B cell (primary cell): ENCODE measurements at regions not wholly inside any gene's neighbourhood (a gene's known extent, or its start where the extent isn't known, plus 50 kb on each side); places are given as distances from the start of the nearest gene placed in this dataset.

Experiments used
- ATAC-seq: fragments of 200-7000 bp; cut with Tn5 transposase; one replicate; pipeline ENCODE4 v1.10.0; 2021; ENCODE audit warnings: low read depth, mild to moderate bottlenecking, moderate number of reproducible peaks, moderate library complexity
- CTCF ChIA-PET: fragments of 350-600 bp; sonication (Branson Sonifier 250); formaldehyde crosslinking; loops from one replicate; lab custom pipeline; 2021; ENCODE audit warnings: antibody characterized with exemption, inconsistent platforms; lab: Charles Lee
- POLR2A ChIA-PET: fragments of 350-600 bp; sonication (Branson Sonifier 250); formaldehyde crosslinking; loops from one replicate; lab custom pipeline; 2021; ENCODE audit warnings: antibody characterized with exemption; lab: Charles Lee
- DNase-seq: peaks from one replicate; pipeline ENCODE4 v3.0.0; 2013
- H2AFZ ChIP-seq: 2 replicates; pipeline ENCODE4 v1.6.1; 2012; ENCODE audit warnings: mild to moderate bottlenecking, low read depth, low read length; ENCODE audit not compliant: insufficient read depth, poor library complexity, severe bottlenecking
- H3K27ac ChIP-seq, 2 donors: 1 replicate in 1 of 2; 2 replicates in 1 of 2; pipeline ENCODE4 v1.5.1; 2012 to 2013; ENCODE audit warnings: low read length in 2 of 2, mild to moderate bottlenecking in 2 of 2, moderate library complexity in 1 of 2
- H3K27me3 ChIP-seq, 4 experiments: fragments of 200-600 bp in 1 of 4; sonication (generic) in 1 of 4; replicated peaks in 1 of 4; 1 replicate in 2 of 4; 2 replicates in 2 of 4; pipeline versions ENCODE4 v1.6.1 to v1.7.0; 2013 to 2016; ENCODE audit warnings: low read length in 3 of 4, mild to moderate bottlenecking in 2 of 4, mixed read lengths in 1 of 4, moderate library complexity in 1 of 4; ENCODE audit not compliant: insufficient read depth in 4 of 4, control insufficient read depth in 3 of 4; ENCODE audit errors: control extremely low read depth in 1 of 4
- H3K36me3 ChIP-seq, 2 experiments: replicated peaks in 1 of 2; 1 replicate in 1 of 2; 2 replicates in 1 of 2; pipeline versions ENCODE4 v1.6.1 to v1.7.1; 2013; ENCODE audit warnings: low read length in 1 of 2; ENCODE audit not compliant: insufficient read depth in 2 of 2, control insufficient read depth in 1 of 2; ENCODE audit errors: control extremely low read depth in 1 of 2, extremely low read depth in 1 of 2
- H3K4me1 ChIP-seq, 2 donors: fragments of 200-600 bp in 1 of 2; sonication (generic) in 1 of 2; 1 replicate in 1 of 2; 2 replicates in 1 of 2; pipeline versions ENCODE4 v1.5.1 to v1.6.1; 2013 to 2017; ENCODE audit warnings: low read length in 2 of 2; ENCODE audit not compliant: control insufficient read depth in 2 of 2, insufficient read depth in 2 of 2
- H3K4me2 ChIP-seq: replicated peaks from 2 replicates; pipeline ENCODE3; 2012; ENCODE audit warnings: mild to moderate bottlenecking, low read depth, low read length; ENCODE audit not compliant: poor library complexity, severe bottlenecking
- H3K4me3 ChIP-seq, 5 experiments: fragments of 200-600 bp in 1 of 5; sonication (generic) in 1 of 5; 1 replicate in 3 of 5; 2 replicates in 2 of 5; pipeline versions ENCODE4 v1.5.1 to v1.7.0; 2011 to 2016; ENCODE audit warnings: low read length in 4 of 5, mild to moderate bottlenecking in 4 of 5, low read depth in 2 of 5, control low read depth in 1 of 5, moderate library complexity in 1 of 5; ENCODE audit not compliant: insufficient read depth in 1 of 5; ENCODE audit errors: control extremely low read depth in 1 of 5, extremely low read depth in 1 of 5
- H3K79me2 ChIP-seq: fragments of 200-600 bp; sonication (generic); one replicate; pipeline ENCODE4 v1.6.0; 2016; ENCODE audit warnings: low read length; ENCODE audit not compliant: control insufficient read depth, insufficient read depth
- H3K9ac ChIP-seq: fragments of 200-600 bp; sonication (generic); 2 replicates; pipeline ENCODE4 v1.6.1; 2017; ENCODE audit warnings: mild to moderate bottlenecking, low read length, moderate library complexity
- H3K9me3 ChIP-seq, 3 donors: one replicate each; pipeline versions ENCODE4 v1.6.1 to v1.7.1; 2013; ENCODE audit warnings: low read length in 2 of 3; ENCODE audit not compliant: control insufficient read depth in 2 of 3, insufficient read depth in 1 of 3; ENCODE audit errors: control extremely low read depth in 1 of 3
- H4K20me1 ChIP-seq: 2 replicates; pipeline ENCODE4 v1.6.0; 2012; ENCODE audit warnings: mild to moderate bottlenecking, low read length; ENCODE audit not compliant: insufficient read depth, control insufficient read depth, poor library complexity, severe bottlenecking
- H3K27ac Mint-ChIP-seq: one replicate; pipeline ENCODE4 v1.8.0; 2021; ENCODE audit warnings: mixed read lengths
- H3K27me3 Mint-ChIP-seq: one replicate; pipeline ENCODE4 v1.8.0; 2021; ENCODE audit warnings: mixed read lengths
- H3K4me1 Mint-ChIP-seq: one replicate; pipeline ENCODE4 v1.8.0; 2021; ENCODE audit warnings: mixed read lengths
- H3K4me3 Mint-ChIP-seq: one replicate; pipeline ENCODE4 v1.8.0; 2021; ENCODE audit warnings: mixed read lengths
- H3K9me3 Mint-ChIP-seq: one replicate; pipeline ENCODE4 v1.8.0; 2022; ENCODE audit warnings: mixed read lengths; ENCODE audit not compliant: insufficient read depth
- EZH2 ChIP-seq: IDR thresholded peaks from 2 replicates; pipeline ENCODE4 v1.6.1; 2012; ENCODE audit warnings: borderline replicate concordance, low read depth, mild to moderate bottlenecking, moderate library complexity, low read length; ENCODE audit not compliant: insufficient read depth, poor library complexity, severe bottlenecking
- WGBS: methylation state at CpG from one replicate; pipeline ENCODE4 v1.1.5; 2013; ENCODE audit warnings: missing lambda C conversion rate; ENCODE audit not compliant: insufficient coverage; 5-methylcytosine and 5-hydroxymethylcytosine counted together
- intact Hi-C: fragments of 100-400 bp; cut with micrococcal nuclease; formaldehyde crosslinking; loops from one replicate; pipeline ENCODE4 v1.10.0; 2022
- TF ChIP-seq, protein P1 (sequence below): fragments of 200-600 bp; IDR thresholded peaks from one replicate; pipeline ENCODE4 v1.8.0; 2022; ENCODE audit warnings: antibody characterized with exemption, mild to moderate bottlenecking

DNA sequence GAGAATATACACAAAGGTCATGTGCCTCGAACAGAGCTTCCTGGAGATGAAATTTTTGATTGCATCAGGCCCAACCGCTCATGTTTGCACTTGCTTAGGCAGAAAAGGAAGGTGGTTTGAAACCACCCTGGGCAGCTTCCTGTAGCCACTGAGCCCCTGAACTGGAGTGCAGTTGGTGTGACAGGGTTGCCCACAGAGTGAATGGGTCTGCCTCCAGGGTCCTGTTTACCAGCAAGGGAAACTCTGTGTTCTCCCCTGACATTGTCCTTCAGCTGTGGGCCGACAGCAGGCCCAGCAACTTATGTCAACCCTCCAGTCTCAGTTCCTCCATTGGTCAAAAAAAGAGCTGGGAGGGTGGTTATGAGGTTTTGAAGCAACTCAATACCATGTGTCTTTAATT is 289.6 kb downstream of the KIF4B start:
- WGBS, result 31% methylated on average over 2 of the region's 3 CpGs

DNA sequence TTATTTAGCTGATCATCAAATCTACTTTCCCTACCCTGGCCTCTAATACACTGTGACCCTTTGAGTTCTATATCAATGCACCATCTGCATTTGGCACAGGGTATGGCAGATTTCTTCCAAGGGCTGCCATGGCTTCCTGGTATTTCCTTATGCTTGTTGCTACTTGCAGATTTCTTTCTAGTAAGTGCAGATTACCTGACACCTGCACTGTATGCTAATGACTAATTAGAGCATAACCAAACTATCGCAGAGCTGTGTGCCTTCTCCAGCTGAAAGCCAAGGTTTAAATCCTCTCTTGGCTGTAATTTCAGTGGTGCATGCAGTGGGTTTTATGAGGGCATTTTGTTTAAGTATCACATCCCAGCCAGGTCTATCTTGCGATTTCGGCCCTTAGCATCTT is 293.7 kb downstream of the KIF4B start:
- intact Hi-C loops, result no loop called here
- ATAC-seq (no peak), DNase-seq (no peak)
- H3K9me3 Mint-ChIP-seq, result no peaks in the 10 kb centered on the region
- ChIA-PET CTCF (no interaction called here), POLR2A (no interaction called here)
- Histone ChIP-seq H3K4me3 (no peak overlapping the region), H4K20me1 (no peaks in the 10 kb centered on the region), H3K4me2 (no peak overlapping the region), H3K9me3 (no peaks in the 10 kb centered on the region), H3K36me3 (no peaks in the 10 kb centered on the region), H3K4me1 (no peaks in the 10 kb centered on the region), H3K79me2 (no peaks in the 10 kb centered on the region), H3K9ac (no peak overlapping the region), H3K27me3 (no peaks in the 10 kb centered on the region), H3K27ac (no peak overlapping the region), H2AFZ (no peak overlapping the region)
- H3K4me3 Mint-ChIP-seq, result no peak overlapping the region
- 100% methylated on average over 2 of the region's 3 CpGs for WGBS
- no peaks in the 10 kb centered on the region for H3K27me3 Mint-ChIP-seq
- H3K27ac Mint-ChIP-seq, result no peak overlapping the region
- TF ChIP-seq, protein P1, sequence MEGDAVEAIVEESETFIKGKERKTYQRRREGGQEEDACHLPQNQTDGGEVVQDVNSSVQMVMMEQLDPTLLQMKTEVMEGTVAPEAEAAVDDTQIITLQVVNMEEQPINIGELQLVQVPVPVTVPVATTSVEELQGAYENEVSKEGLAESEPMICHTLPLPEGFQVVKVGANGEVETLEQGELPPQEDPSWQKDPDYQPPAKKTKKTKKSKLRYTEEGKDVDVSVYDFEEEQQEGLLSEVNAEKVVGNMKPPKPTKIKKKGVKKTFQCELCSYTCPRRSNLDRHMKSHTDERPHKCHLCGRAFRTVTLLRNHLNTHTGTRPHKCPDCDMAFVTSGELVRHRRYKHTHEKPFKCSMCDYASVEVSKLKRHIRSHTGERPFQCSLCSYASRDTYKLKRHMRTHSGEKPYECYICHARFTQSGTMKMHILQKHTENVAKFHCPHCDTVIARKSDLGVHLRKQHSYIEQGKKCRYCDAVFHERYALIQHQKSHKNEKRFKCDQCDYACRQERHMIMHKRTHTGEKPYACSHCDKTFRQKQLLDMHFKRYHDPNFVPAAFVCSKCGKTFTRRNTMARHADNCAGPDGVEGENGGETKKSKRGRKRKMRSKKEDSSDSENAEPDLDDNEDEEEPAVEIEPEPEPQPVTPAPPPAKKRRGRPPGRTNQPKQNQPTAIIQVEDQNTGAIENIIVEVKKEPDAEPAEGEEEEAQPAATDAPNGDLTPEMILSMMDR, result no peak
- H3K4me1 Mint-ChIP-seq, result no peaks in the 10 kb centered on the region

More for the DNA sequence above, 289.6 kb downstream of the KIF4B start:
- H3K79me2 ChIP-seq, result no peaks in the 10 kb centered on the region
- Mint-ChIP-seq H3K27ac (no peak overlapping the region), H3K4me3 (no peak overlapping the region), H3K4me1 (no peaks in the 10 kb centered on the region), H3K27me3 (no peaks in the 10 kb centered on the region), H3K9me3 (no peaks in the 10 kb centered on the region)
- H4K20me1 ChIP-seq, result no peaks in the 10 kb centered on the region
- ATAC-seq (no peak), DNase-seq (no peak)
- H3K27ac ChIP-seq, result no peak overlapping the region
- H3K4me3 ChIP-seq, result no peak overlapping the region
- no peaks in the 10 kb centered on the region for H3K36me3 ChIP-seq
- no peak overlapping the region for H3K4me2 ChIP-seq
- H3K27me3 ChIP-seq, result no peaks in the 10 kb centered on the region
- intact Hi-C loops, result no loop called here
- H3K4me1 ChIP-seq, result no peaks in the 10 kb centered on the region
- TF ChIP-seq EZH2, result no peak
- TF ChIP-seq, protein P1, result no peak
- POLR2A ChIA-PET, result no interaction called here
- H2AFZ ChIP-seq, result no peak overlapping the region
- CTCF ChIA-PET, result no interaction called here
- H3K9me3 ChIP-seq, result no peaks in the 10 kb centered on the region
- no peak overlapping the region for H3K9ac ChIP-seq
